SHP77 (cell line): ENCODE measurements at regions not wholly inside any gene's neighbourhood (a gene's known extent, or its start where the extent isn't known, plus 50 kb on each side); places are given as distances from the start of the nearest gene placed in this dataset.
"Not testable (repeated sequence)": the region's sequence is repeated elsewhere in the genome, so short reads cannot be mapped to it uniquely, and the experiment has no call there.

Source experiments
- DNase-seq, 2 experiments: peaks; one replicate each; lab custom pipeline; 2025; lab: John Stamatoyannopoulos, UW

DNA sequence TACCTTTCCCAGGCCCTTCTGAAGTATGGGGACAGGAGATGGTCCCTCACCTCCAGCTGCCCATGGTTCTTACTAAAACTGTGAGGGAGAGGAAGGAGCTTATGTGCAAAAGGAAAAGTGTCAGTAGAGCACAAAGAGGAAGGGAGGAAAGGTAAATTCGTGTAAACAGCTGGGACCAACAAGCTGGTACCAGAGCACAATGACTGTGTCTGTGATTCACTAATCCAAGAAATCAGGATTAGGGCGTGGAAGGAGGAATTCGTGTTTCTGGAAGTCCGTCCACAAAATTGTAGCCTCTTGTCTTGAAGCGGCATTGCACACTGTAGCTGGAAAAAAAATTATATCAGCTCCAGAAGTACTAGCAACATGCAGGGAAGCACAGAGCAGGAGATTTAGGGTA lies 129.0 kb upstream of the RREB1 start:
- DNase-seq: no peak

DNA sequence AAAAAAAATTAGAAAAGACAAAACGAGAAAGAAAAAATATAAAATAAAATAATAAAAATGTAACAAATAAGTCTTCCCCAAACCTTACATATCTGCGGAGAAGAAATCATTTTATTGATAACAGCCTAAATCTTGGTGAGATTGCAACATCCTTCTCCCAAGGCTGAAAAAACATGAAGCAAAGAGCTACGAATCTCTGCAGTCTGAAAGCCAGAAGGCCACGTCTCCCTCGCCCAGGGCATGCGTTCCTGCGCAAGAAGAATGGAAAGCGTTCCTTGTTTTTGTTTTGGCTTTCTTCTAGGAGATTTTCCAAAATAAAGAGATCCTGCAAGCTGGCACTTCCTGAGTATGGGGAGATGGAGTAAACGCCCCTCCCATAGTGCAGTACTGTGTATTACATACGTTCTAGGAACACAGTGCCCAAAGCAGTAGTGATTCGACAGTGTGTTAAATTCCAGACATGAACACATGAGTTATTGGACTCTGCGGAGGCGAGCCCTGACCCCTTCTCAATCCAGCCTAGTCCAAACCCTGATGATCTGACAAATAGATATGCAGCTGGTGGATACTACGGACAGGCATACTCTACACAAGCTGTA lies 126.7 kb upstream of the RREB1 start:
- DNase-seq: no peak

DNA sequence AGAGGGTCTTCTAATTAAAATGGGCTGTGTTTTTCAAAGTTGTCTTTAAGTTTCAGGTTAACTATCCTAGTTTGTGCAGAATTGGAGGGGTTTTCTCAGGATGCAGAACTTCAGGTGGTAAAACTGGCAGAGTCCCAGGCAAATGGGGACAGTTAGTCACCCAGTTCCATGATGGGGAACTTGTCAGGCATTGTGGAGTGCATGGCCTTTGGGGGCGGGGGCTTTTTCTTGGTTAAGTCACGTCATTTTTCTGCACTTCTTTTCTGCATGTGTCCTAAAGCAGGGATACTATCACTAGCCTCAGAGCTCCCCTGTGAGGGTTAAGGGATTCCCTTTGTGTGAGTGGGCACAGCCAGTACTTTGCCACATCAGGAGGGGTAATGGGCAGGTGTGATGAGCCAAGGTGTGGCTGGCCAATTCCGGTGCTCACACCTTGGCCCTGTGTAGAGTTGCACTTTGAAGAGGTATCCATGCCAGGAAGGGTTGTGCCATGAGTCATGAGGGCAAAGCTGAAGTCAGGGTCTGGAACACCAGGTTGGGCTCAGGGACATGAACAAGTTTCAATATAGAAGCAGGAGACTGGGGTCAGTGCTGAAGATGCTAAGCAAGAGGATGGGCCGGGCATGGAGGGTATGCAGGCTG lies 126.0 kb upstream of the RREB1 start:
- DNase-seq: no peak

DNA sequence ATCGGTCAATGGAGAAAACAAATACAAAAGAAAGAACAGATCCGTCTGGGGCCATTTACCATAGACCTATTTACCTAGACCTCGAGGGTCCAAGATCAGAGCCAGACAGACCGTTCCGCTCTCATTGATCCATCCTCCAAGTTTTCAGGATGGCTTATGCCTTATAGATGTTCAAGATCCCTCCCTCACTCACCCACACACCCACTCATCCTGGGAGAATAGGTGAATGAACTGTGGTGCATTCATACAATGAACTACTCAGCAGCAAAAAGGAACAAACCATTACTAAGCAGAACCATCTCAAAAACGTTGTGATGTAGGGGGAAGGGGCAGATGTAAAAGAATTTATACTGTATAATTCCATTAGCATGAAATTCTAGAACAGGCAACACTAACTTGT lies 125.1 kb upstream of the RREB1 start:
- DNase-seq: no peak

DNA sequence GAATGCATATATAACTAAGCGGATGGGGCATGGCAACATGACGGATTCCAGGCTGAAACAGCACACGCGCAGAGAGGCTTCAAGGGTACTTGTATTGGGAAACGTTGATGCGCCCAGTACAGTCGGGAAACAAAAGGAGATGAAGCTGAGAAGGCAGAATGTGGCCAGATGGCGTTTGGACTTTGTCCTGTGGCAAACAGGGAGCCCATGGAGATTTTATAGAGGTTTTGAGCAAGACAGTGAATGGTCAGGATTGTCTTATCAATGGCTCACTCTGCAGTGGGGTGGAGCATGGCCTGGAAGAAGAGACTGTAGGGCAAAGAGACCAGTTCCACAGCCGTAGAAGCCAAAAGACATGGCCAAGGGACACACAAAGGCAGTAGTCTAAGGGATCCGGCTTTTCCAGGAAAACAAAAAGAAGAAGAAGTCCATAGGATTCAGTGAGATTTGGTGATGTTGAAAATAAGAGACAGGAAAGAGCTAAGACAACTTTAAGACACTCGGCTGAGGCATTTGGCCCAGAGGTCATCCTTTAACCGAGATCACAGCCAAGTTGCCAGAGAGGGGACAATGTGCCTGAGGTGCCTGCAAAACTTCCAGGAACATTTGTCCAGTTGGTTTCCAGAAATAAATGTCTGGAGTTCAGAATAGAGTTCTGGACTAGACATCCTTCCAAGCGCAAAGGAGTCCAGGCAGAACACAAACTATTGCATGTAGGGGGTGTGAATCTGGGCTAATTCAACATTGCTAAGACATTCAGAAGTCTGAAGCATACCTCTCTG lies 123.0 kb upstream of the RREB1 start:
- DNase-seq: no peak

DNA sequence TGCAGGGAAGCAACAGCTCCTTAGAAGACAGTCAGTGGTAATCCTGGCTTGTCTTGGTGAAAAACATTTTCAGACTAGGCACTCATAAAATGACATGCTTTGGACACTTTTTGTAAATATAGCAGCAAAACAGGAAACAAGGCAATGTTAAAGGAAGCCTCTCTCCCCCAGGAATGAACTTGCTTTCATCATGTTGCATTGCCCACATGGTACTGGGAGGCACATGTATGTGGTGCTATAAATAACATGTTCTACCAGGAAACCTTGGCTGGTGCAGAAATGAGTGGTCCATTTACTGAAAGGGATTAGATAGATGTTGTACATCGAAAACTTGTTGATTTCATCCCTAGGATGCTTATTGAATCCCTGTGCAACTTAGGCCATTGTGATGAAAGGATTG lies 121.4 kb upstream of the RREB1 start:
- no peak for DNase-seq

DNA sequence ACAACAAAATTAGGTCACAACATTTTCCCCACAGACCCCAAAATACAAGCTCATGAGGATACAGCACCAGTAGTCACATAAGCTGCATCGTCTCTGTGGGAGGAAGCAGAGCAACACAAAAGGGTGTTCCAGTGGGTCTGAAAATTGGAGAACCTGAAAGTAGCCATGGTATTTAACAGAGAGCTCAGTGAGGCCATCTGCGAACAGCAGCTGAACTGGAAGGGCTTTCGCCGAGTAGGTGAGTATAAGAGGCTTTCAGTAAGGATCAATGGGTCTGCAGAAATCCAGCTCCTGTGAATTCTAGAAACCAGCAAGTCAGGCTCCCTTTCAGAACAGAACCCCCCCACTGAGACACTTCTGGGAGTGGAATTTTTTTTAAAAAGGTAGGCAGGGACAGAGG lies 120.0 kb upstream of the RREB1 start:
- DNase-seq: no peak

DNA sequence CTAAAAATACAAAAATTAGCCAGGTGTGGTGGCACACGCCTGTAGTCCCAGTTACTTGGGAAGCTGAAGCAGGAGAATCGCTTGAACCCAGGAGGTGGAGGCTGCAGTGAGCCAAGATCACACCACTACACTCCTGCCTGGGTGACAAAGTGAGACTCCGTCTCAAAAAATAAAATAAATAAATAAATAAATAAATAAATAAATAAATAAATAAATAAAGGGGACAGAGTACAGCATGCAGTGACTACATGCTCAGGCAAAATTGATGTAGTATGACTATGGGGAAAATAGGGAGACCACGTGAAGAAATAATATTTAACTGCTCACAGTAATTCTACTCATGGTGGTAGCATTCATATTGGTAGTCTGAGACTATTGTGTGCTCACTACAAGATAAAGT lies 117.7 kb upstream of the RREB1 start:
- DNase-seq: not testable (repeated sequence)

DNA sequence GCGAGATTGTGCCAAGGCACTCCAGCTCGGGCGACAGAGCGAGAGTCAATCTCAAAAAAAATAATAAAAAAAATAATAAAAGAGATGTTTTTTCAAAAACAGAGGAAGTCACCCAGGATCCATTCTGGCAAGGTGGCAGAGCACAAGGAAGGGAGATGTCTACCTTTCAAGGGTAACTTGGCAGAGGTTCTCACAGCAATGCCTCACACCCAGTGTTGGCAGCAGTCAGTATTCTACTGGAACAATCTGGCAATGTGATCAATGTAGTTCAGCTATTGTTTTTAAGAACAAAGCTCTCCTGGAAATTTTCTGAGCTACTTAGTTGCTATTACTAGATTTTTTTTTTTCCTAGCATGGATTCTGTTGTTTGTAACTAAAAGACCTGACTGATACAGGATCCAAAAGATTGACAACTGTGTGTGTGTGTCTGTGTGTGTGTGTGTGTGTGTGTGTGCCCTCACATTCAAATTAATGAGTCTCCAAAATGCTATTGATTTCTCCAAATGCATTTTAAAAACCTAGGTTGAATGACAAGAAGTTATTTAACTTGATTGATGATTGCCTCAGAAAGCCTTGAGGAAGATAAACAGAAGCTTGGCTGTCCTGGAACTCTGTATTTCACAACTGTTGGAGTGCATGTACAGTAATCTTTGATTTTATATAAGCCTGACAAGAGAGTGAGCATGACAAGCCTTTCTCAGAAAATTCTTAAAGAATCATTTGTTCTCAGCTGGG lies 114.1 kb upstream of the RREB1 start:
- DNase-seq: no peak

DNA sequence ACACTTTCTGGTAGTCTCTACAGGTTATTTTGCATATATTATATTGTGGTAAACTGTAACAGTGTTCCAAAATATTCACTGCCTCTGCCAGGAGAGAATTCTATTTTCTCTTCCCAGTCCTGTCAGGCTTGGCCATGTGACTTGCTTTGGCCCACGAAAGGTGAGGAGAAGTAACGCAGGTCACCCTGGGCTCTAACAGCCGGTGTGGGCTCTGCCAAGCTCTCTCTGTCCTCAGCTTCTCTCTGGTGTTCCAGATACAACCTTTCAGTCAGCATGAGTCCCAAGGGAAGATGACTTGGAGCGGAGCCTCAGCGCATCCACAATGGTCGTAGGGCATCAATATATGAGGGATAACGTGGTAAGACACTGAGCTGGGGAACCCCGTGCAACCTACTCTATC lies 113.0 kb upstream of the RREB1 start:
- DNase-seq: no peak

DNA sequence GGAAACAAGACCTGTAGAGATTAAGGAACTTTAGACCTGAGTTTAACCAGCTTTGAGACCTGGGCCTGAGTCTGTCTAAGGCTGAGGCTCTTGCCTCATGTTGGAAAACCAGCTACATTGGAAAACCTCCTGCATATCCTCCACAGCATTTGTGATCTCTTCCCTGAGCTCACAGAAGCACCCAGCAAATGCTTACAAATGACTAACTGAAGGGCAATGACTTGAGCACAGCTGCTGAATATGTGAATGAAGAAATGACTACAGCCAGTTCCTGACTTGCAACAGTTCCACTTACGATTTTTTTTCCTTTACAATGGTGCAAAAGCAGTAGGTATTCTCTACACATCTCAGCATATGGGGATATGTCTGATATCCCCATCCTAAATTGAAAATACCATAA lies 112.4 kb upstream of the RREB1 start:
- no peak for DNase-seq

DNA sequence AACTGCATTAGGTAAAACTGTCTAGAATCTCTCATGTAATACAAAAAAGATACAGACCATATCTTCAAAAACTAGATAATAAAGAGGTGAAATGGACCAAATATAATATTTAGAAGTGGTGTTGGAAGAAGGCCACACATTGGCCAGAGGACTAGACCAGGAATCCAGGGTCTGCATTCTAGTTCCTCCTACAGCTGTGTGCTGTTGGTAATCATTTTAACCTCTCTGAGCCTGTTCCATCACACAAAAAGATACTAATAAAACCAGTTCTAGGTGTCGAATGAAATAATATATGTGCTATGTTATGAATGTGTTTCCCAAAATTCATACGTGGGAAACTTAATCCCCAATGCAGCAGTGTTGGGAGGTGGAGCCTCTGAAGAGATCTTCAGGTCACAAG lies 111.6 kb upstream of the RREB1 start:
- DNase-seq: no peak

DNA sequence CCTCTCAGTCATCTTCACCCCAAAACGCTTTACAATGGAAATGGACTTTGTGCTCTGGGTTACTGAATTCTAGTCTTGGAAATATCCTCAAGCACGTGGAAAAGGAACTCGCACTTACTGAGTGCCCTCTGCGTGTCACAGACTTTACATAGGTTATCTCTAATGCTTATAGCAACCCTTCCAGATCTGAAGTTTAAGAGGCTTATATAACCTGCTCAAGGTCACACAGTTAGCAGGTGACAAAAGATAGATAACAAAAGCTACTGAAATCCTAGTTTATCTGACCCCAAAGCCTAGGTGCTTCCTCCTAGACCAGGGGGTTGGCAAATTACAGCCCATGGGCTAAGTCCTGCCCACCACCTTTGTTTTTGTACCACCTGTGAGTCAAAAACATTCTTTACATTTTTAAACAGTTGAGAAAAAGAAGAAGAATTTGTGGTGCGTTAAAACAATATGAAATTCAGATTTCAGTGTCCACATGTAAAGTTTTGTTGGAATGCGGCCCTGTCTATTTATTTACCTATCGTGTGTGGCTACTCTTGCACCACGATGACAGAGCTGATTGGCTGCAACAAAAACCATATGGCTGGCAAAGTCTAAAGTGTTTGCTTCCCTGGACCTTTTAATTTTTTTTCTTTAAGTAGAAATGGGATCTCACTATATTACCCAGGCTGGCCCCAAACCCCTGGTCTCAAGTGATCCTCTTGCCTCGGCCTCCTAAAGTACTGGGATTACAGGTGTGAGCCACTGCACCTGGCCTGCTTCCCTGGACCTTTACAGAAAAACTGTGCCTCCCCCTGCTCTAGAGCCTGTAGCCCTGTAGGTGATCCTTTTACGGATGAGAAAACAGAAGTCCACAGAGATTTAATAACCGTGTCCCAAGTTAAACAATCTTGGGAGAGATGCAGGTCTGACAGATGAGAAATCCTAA lies 110.2 kb upstream of the RREB1 start:
- no peak for DNase-seq

DNA sequence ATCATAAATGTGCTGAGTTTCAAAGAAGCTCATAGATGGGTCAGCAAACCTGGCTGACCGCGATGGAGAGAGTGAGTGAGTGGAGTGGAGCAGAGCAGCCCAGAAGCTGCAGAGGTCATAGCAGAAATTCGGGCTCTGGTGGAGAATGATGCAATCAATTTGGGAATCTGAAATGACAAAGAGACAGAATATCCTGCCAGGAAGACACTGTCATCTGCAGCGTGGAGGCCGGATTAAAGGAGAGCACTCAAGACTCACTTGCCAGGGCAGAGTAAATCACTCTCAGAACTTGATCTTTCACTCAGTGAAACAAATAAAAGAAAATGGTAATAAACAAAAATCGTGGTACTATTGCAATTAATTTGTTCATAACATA lies 109.6 kb upstream of the RREB1 start:
- peak in 1 of 2 experiments; percentile 22 for DNase-seq

DNA sequence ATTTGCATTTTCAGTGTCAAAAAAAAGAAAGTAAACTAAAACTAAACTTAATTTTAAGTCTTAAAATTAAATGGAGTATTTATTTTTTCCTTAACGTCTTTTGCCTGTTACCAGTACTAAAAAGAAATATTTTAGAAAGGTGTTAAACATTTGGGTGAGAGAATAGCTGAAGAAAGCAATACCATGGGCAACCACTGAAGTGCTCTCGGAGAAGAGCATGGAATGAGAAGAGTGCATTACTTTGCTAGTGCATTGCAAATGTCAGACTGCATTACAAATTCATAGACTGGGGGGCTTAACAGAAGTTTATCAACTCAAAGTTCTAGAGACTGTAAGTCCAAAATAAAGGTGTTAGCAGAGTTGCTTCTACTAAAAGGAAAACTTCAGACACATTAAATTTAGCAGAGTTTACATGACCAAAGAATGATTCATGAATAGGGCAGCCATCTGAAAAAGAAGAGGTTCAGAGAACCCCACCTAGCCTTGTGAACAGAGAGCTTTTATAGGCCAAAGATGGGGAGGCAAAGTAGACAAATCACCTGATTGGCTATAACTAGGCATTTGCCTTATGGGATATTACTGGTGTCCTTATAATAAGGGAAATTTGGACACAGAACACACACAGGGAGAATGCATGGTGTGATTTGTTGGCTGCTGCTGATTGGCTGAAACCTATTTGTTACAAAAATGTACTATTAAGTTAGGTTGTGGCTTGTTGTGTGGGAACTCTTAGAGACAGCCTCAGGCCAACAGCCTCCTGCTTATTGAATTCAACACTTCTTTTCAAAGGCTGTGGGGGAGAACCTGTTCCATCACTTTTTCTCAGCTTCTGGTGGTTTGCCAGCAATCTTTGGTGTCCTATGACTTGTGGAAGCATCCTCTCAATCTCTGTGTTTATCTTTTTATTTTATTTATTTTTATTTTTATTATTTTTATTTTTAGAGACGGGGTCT lies 106.7 kb upstream of the RREB1 start:
- no peak for DNase-seq

DNA sequence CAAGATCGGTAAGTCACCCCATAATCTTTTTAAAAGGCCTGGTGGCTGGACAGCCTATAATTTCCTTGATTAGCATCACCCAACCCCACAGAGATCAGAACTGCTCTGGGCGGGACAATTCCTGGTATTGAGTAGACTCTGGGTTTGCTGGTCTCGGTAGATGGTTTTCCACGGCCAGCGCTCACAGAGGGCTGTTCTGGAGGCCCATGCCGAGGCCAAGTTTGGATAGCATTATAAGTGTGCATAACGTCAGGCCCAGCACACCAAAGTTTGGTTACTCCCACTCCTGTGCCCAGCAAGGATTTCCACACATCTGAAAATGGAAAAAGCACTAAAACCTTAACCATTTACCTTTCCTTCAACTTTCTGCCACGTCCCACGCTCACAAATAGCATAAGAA lies 104.7 kb upstream of the RREB1 start:
- DNase-seq: no peak

DNA sequence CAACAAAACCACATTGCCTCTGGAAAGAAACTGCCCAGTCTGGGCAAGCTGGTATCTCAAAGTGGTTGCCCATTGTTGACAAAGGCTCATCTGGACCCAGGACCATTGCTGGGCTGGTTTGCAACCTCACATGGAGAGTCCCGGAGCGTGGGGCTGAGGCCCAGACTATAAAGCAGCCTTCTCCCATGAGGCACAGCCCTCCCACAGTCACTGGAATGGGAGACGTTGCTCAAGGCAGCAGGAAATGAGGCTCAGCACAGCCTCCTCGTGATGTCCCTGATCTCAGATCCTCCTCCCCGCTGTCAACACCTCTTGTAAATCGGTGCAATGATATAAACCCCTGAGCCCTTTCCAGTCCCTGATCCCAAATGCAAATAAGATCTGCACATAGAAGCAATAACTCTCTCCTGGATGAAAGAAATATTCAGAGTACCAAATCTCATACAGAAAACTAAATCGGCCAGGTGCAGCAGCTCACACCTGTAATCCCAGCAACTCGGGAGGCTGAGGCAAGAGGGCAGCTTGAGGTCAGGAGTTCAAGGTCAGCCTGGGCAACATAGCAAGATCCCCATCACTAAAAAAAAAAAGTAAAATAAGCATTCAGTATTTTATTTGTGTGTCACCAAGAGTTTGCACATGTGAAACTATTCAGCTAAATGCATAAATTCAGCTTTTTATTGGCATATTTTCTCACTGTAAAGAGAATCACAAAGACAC lies 103.0 kb upstream of the RREB1 start:
- no peak for DNase-seq

DNA sequence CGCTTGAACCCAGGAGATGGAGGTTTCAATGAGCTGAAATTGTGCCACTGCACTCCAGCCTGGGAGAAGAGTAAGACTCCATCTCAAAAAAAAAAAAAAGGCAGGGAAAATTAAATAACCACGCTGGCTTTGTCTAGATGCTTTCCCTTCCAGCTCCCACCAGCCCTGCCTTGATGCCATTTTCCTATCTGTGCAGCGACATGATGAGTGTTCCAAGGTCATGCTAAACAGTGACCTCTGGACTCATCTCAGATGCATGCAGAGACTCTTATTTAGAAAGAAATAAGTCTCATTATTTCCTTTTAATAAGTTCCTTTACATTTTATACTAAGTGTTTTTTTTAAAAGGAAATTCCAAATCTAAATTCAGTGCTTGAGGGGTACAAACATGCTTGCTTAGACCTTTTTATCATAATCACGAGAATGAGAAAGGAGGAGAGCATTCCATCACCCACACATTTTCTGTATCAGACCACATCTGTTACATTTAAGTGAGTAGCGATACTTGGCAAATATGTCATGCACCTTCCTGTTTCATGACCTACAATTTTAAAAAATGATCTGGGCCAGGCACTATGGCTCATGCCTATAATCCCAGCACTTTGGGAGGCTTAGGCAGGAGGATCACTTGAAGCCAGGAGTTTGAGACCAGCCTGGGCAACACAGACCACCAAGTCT lies 101.1 kb upstream of the RREB1 start:
- DNase-seq: no peak

DNA sequence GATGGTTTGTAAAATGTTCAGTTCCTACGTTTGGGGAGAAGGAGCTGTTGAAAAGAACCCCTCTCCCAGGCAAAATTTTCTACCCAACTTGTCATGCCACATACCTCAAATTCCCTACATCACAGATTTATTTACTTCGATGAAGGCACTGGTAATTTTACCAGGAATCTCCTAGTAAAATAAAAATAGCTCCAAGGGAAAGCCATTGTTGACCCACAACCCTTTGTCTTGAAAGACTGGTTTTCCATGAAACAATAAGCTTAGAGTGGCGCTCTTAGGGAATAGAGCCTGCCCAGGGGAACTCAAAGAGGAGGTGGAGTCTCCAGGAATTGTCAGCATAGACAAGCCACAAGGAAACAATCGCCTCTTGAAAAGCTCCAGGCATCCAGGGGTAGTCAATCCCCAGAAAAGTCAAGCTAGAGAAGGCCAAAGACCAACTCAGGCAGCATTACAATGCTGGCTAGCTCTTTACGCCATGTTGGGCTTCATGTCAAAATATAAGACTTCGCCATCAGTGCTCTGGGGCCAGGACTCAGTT lies 99.2 kb upstream of the RREB1 start:
- no peak for DNase-seq
